HG03025 (cell line): ENCODE measurements at regions not wholly inside any gene's neighbourhood (a gene's known extent, or its start where the extent isn't known, plus 50 kb on each side); places are given as distances from the start of the nearest gene placed in this dataset.
A peak's percentile ranks its signal among the peaks of the same experiment; 100 is the strongest.
"Not testable (repeated sequence)": the region's sequence is repeated elsewhere in the genome, so short reads cannot be mapped to it uniquely, and the experiment has no call there.

Experiments
- ATAC-seq: cut with Tn5 transposase; IDR thresholded peaks from one replicate; pipeline ENCODE4 v1.9.1; 2021; ENCODE audit warnings: mild to moderate bottlenecking, moderate library complexity; ENCODE audit not compliant: unreplicated experiment, low FRiP score

DNA sequence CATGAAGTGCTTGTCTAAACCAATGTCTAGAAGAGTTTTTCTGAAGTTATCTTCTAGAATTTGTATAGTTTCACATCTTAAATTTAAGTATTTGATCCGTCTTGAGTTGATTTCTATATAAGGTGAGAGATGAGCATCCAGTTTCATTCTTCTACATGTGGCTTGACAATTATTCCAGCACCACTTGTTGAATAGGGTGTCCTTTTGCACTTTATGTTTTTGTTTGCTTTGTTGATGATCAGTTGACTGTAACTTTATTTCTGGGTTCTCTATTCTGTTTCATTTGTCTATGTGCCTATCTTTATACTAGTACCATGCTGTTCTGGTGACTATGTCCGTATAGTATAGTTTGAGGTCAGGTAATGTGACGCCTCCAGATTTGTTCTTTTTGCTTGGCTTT lies 426.6 kb upstream of the CHRM2 start:
- no peak for ATAC-seq

- not testable (repeated sequence) for ATAC-seq
Observed at GRCh38 chr7:136431736-136432135, 436.7 kb upstream of the CHRM2 start.

DNA sequence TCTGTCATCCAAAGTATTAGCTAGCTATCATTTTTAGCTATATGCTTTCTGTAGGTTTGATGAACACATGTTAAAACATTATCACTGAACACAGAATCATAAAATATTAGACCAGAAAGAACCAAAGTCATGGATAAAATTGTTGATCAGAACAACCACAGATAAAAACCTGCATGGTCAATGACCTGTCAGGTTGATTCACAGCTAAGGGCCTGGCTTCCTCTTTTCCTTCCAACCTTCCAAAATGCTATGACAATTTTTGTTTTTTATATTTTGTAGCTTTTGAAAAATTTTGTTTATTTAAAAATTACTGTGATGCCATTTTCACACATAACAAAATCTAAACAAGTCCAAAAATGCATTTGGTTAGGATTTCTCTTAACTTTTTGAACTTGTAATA lies 444.4 kb upstream of the CHRM2 start:
- no peak for ATAC-seq

GRCh38 chr7:136419740-136420139 lies 442.6 kb upstream of the MTPN start:
- ATAC-seq: not testable (repeated sequence)

DNA sequence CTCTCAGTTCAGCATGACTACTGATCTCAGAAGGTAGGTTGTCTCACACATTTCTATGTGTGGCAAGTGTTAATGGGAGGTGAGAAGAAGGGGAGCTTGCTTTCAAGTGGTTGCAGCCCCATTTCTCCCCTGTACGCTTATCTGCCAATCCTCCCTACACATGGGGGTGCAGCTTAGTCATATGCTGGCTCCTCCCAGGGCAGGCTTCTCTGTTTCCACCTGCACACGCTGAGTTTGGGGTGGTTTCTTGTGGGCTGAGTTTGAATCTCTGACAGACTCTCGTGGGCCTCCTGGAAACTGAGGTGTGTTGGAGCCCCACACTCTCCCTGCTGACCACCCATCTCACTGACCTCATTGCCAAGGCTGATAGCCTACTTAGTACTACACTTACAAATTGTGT lies 435.8 kb upstream of the MTPN start:
- no peak for ATAC-seq

GRCh38 chr7:136405931-136406777 lies 429.0 kb upstream of the MTPN start:
- ATAC-seq: peak; percentile 84

GRCh38 chr7:136403591-136403990 lies 426.4 kb upstream of the MTPN start:
- no peak for ATAC-seq

- no peak for ATAC-seq
Observed at GRCh38 chr7:136400877-136401276, 423.7 kb upstream of the MTPN start.

DNA sequence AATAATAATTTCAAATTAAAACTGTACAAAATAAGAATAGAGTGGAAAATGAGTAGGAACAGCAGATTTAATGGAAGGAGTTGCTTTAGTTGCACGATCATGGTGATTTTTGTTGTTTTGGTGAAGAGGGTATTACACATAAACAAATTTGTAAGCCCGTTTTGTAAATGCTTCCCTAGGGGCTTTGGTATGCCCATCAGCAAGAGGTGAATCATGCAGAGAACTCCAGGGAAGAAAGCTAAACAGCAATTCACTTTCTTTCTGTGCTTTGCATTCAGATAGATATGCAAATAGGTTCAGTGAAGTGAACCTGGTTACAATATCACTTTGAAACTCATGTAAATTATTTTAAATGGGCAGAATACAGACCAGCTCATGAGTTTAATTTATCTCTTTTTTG lies 422.2 kb upstream of the MTPN start:
- ATAC-seq: no peak

DNA sequence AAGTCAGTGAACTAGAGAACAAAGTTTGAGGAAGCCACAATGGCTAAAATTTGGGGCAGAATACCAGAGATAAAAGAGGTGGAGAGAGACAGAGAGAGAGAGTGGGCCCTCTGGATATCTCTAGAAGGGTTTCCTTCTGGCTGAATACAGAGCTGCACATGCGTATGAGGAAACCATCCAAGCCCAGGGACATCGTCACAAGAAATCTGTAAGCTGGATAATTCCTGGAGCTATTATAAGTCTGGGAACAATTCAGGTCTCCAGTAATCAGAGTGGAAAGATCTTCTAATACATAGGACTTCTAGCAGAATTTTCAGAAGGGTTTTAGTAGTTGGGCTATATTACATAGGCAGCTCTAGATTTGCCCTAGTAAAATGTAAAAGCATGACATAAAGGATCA lies 415.7 kb upstream of the MTPN start:
- no peak for ATAC-seq

GRCh38 chr7:136391371-136391770 lies 414.2 kb upstream of the MTPN start:
- no peak for ATAC-seq

DNA sequence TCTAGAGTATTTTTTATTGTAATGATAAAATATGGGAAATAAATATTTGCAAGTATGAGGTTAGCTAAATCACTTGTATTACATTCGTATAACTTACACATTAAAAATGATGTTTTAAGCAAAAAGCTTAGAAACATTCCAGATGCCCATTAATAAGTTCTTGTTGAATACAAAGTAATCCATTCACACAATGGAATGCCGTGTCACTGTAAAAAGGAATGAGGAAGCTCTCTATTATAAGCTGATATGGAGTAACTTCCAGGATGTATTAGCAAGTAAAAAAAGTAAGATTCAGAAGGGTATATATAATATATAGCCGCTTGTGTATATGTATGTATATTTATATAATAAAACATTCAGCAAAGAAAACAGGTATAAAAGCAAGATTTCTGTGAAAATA lies 412.8 kb upstream of the MTPN start:
- ATAC-seq: no peak

- no peak for ATAC-seq
Observed at GRCh38 chr7:136386876-136387275, 409.7 kb upstream of the MTPN start.

DNA sequence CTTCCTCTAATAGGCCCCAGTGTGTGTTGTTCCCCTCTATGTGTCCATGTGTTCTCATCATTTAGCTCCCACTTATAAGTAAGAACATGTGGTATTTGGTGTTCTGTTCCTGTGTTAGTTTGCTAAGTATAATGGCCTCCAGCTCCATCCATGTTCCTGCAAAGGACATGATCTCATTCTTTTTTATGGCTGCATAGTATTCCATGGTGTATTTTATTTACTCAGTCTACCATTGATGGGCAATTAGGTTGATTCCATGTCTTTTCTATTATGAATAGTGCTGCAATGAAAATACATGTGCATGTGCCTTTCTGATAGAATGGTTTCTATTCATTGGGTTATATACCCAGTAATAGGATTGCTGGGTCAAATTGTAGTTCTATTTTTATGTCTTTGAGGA lies 394.2 kb upstream of the MTPN start:
- not testable (repeated sequence) for ATAC-seq

GRCh38 chr7:136370137-136370536 lies 393.0 kb upstream of the MTPN start:
- ATAC-seq: no peak

DNA sequence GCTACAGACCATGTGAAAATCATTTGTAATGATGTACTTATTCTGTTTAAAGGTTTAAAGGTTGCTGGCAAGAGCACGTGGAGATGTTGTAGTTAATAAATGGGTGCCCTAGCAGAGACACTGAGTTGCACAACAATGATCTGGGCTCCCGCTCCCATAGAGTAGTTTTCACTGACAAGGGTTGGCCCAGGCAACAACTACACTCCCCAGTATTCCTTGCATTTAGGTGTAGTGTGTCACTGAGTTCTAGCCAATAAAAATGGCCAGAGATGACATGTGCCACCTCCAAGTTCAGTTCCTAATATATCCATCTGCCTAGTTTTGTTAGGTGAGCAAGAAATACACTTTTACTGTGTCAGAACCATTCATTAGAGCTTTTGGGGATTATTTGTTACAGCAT lies 392.1 kb upstream of the MTPN start:
- no peak for ATAC-seq

DNA sequence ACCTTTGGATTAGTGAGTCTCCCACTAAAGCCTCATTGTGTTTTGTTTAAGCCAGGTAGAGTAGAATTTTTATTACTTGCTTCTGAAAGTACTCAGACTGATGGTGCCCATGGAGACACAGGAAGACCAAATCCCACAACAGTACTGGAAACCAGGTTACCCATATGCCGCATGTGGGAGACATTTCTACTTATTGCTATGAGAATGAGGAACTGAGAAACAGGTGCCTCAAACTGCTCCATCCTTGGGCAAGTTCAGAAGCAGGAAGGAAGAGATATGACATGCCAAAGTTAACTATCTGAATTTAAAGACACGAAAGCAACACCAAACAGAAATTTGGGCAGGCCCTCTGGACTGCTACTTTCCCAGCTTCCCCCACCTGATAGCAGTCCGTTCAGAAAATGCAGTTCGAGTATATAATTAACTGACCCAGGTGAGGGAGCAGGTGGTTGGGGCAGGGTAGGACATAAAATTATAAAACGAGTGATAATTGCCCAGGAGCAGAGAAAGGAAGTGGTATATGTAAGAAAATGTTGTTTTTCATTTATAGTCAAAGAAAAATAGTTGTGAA lies 382.3 kb upstream of the MTPN start:
- peak; percentile 93 for ATAC-seq

- no peak for ATAC-seq
Observed at GRCh38 chr7:136353287-136353686, 376.1 kb upstream of the MTPN start.

- ATAC-seq: no peak
Observed at GRCh38 chr7:136348542-136349192, 371.5 kb upstream of the MTPN start.

DNA sequence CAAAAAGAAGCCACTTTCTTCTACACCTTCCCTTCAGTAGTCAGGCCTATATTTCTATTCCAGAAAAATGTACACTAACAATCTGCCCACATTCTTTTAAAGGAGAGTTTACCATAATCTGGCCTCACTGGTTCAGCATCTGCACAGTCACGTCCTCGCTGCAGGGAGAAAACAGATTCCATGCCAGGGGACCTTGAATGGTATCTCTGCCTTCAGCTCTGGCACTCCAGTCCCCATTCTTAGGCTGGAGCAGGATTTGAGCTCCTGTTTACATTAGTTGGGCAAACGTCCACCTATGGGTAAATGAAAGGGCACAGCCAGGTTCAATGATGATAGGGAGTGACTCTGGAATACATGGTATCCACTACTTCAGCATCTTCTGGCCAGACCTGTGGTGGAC lies 371.0 kb upstream of the MTPN start:
- no peak for ATAC-seq

DNA sequence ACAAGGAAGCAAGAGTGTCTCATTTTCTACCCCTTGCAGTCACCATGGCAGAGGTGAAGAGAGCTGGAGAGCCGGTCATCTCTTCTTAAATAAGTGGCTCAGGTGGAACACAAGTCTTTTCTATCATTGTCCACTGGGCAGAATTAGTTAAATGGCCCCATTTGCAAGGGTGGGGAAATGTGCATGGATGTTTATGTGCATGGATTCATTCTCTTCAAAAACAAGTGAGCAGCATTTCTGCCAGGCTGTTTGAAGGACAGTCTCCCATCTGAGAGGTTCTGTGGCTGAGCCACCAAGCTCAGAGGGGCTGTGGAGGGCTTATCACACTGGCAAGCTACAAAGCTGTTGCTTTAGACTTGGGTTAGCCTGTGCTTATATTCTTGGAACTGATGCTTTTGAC lies 370.3 kb upstream of the MTPN start:
- no peak for ATAC-seq

DNA sequence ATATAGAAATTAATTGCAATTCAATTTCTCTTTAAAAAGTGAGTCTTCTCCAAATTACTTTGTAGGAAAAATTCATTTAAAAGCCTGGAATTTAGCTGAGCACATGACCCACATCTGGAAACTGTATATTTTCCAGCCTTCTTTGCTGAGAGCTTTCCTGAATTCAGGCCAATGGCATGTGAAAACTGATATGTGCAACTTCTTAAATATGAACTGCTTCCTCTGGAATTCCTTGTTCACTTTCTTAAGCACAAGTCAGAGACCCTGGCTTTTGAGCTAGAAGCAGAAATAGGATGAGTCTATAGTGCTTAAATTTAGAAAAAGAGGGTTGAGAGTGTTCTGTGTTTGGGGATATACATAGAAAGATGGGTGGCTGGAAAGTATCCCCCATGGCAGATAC lies 365.1 kb upstream of the MTPN start:
- ATAC-seq: no peak
